SK-N-MC (cell line): ENCODE measurements at regions not wholly inside any gene's neighbourhood (a gene's known extent, or its start where the extent isn't known, plus 50 kb on each side); places are given as distances from the start of the nearest gene placed in this dataset.

ENCODE experiments used
- DNase-seq: peaks from one replicate; pipeline ENCODE4 v3.0.0-alpha.2; 2011; ENCODE audit warnings: low read depth, low spot score
- H3K27ac ChIP-seq: fragments of 200-600 bp; sonication (generic); 2 replicates; pipeline ENCODE4 v1.5.1; 2016; ENCODE audit warnings: mixed run types
- H3K36me3 ChIP-seq: fragments of 200-600 bp; sonication (generic); 2 replicates; pipeline ENCODE4 v1.6.1; 2017; ENCODE audit warnings: antibody characterized with exemption, low read length, mixed read lengths; ENCODE audit not compliant: insufficient read depth
- H3K4me3 ChIP-seq: fragments of 200-600 bp; sonication (generic); 2 replicates; pipeline ENCODE4 v1.5.1; 2016
- H3K9ac ChIP-seq: fragments of 200-600 bp; sonication (generic); 2 replicates; pipeline ENCODE4 v1.8.0; 2017; ENCODE audit warnings: mixed run types, mixed read lengths; ENCODE audit not compliant: insufficient read length
- H3K9me3 ChIP-seq: fragments of 200-600 bp; sonication (generic); 2 replicates; pipeline ENCODE4 v1.6.1; 2017; ENCODE audit warnings: low read depth, mild to moderate bottlenecking, antibody characterized with exemption, low read length, moderate library complexity, mixed read lengths
- EZH2 ChIP-seq: fragments of 200-600 bp; sonication (generic); IDR thresholded peaks from one replicate; pipeline ENCODE4 v1.6.1; 2017; ENCODE audit warnings: antibody characterized with exemption
- FOXP2 ChIP-seq: optimal IDR thresholded peaks from 2 replicates; pipeline ENCODE3; 2011; ENCODE audit warnings: mild to moderate bottlenecking, moderate library complexity; ENCODE audit not compliant: insufficient read depth; ENCODE audit errors: extremely low read length, control extremely low read depth
- POLR2AphosphoS5 ChIP-seq: IDR thresholded peaks from 2 replicates; pipeline ENCODE4 v1.6.1; 2012; ENCODE audit warnings: mild to moderate bottlenecking, low read depth, low read length, borderline replicate concordance

- DNase-seq: no peak
- H3K9me3 ChIP-seq: no peaks in the 10 kb centered on the region
- no peak overlapping the region for H3K9ac ChIP-seq
- TF ChIP-seq POLR2AphosphoS5 (no peak), EZH2 (no peak), FOXP2 (no peak)
- no peaks in the 10 kb centered on the region for H3K36me3 ChIP-seq
- H3K4me3 ChIP-seq: no peak overlapping the region
- no peak overlapping the region for H3K27ac ChIP-seq
Observed at GRCh38 chr2:13009027-13009642, 292.4 kb downstream of the TRIB2 start.

- no peak for DNase-seq
- Histone ChIP-seq H3K4me3 (no peak overlapping the region), H3K9ac (no peak overlapping the region), H3K36me3 (no peaks in the 10 kb centered on the region), H3K9me3 (no peaks in the 10 kb centered on the region), H3K27ac (no peak overlapping the region)
- no peak for TF ChIP-seq POLR2AphosphoS5
- TF ChIP-seq EZH2: no peak
- no peak for TF ChIP-seq FOXP2
Observed at GRCh38 chr2:13010283-13010682, 293.5 kb downstream of the TRIB2 start.

- H3K27ac ChIP-seq: no peak overlapping the region
- no peaks in the 10 kb centered on the region for H3K36me3 ChIP-seq
- H3K9ac ChIP-seq: no peak overlapping the region
- TF ChIP-seq POLR2AphosphoS5 (no peak), EZH2 (no peak), FOXP2 (no peak)
- H3K9me3 ChIP-seq: no peaks in the 10 kb centered on the region
- H3K4me3 ChIP-seq: no peak overlapping the region
- no peak for DNase-seq
Observed at GRCh38 chr2:13014783-13015182, 298.0 kb downstream of the TRIB2 start.

- H3K36me3 ChIP-seq: no peaks in the 10 kb centered on the region
- no peak overlapping the region for H3K9ac ChIP-seq
- no peak overlapping the region for H3K4me3 ChIP-seq
- no peaks in the 10 kb centered on the region for H3K9me3 ChIP-seq
- no peak overlapping the region for H3K27ac ChIP-seq
- no peak for DNase-seq
- no peak for TF ChIP-seq EZH2
- no peak for TF ChIP-seq FOXP2
- no peak for TF ChIP-seq POLR2AphosphoS5
Observed at GRCh38 chr2:13015532-13016320, 299.0 kb downstream of the TRIB2 start.

GRCh38 chr2:13018490-13018889 lies 301.8 kb downstream of the TRIB2 start:
- H3K9ac ChIP-seq: no peak overlapping the region
- no peak overlapping the region for H3K4me3 ChIP-seq
- H3K27ac ChIP-seq: no peak overlapping the region
- no peaks in the 10 kb centered on the region for H3K9me3 ChIP-seq
- DNase-seq: no peak
- TF ChIP-seq FOXP2 (no peak), EZH2 (no peak), POLR2AphosphoS5 (no peak)
- H3K36me3 ChIP-seq: no peaks in the 10 kb centered on the region

GRCh38 chr2:13019781-13020180 lies 303.0 kb downstream of the TRIB2 start:
- no peak for DNase-seq
- H3K9me3 ChIP-seq: no peaks in the 10 kb centered on the region
- no peak for TF ChIP-seq EZH2
- TF ChIP-seq FOXP2: no peak
- no peak for TF ChIP-seq POLR2AphosphoS5

GRCh38 chr2:13020469-13020868 lies 303.7 kb downstream of the TRIB2 start:
- no peak for DNase-seq
- TF ChIP-seq POLR2AphosphoS5 (no peak), FOXP2 (no peak), EZH2 (no peak)
- Histone ChIP-seq H3K9me3 (no peaks in the 10 kb centered on the region), H3K4me3 (no peak overlapping the region), H3K36me3 (no peaks in the 10 kb centered on the region), H3K9ac (no peak overlapping the region), H3K27ac (no peak overlapping the region)

More at GRCh38 chr2:13019781-13020180, 303.0 kb downstream of the TRIB2 start:
- no peak overlapping the region for H3K27ac ChIP-seq
- no peak overlapping the region for H3K4me3 ChIP-seq
- H3K36me3 ChIP-seq: no peaks in the 10 kb centered on the region
- H3K9ac ChIP-seq: no peak overlapping the region

GRCh38 chr2:13021470-13021957 lies 304.8 kb downstream of the TRIB2 start:
- no peak overlapping the region for H3K9ac ChIP-seq

GRCh38 chr2:13030606-13031005 lies 313.9 kb downstream of the TRIB2 start:
- Histone ChIP-seq H3K27ac (no peak overlapping the region), H3K36me3 (no peaks in the 10 kb centered on the region), H3K9me3 (no peaks in the 10 kb centered on the region), H3K4me3 (no peak overlapping the region), H3K9ac (no peak overlapping the region)
- no peak for DNase-seq
- TF ChIP-seq POLR2AphosphoS5: no peak
- no peak for TF ChIP-seq EZH2
- TF ChIP-seq FOXP2: no peak

More at GRCh38 chr2:13021470-13021957, 304.8 kb downstream of the TRIB2 start:
- no peak for DNase-seq
- Histone ChIP-seq H3K4me3 (no peak overlapping the region), H3K27ac (no peak overlapping the region), H3K36me3 (no peaks in the 10 kb centered on the region), H3K9me3 (no peaks in the 10 kb centered on the region)
- TF ChIP-seq EZH2 (no peak), FOXP2 (no peak), POLR2AphosphoS5 (no peak)
